ENCODE measurements at regions not wholly inside any gene's neighbourhood (a gene's known extent, or its start where the extent isn't known, plus 50 kb on each side); places are given as distances from the start of the nearest gene placed in this dataset.

DNA sequence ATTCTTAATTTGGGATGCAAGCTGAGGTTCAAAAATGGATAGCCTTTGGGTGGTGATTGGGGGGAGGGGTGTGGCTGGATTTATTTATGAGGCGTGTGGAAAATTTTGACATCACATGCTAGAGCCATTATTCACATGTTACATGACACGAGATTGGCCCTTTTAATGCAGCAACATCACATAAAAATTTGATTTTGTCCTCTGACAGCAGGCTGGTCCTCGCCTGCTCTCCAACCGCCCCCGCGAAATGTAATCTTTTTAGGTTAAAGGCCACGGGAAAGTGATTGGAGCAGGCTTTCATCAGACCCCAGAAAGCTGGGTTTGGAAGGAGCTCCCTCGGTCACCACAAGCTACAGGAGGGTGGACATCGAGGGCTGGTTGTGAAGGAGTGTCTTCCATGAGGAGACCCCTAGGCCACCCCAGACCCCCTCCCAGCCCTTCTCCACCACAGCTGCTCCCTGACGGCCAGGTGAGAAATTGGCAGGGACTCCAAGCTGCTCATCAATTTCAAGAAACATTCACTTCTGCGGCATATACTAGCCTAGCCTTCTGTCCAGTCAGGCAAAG is 502.7 kb upstream of the PSMD7 start:
- in situ Hi-C loops (cut with MboI; ENCODE audit: low sequenced_read_pairs), result no loop called here
- no peak overlapping the region for H2AK9ac ChIP-seq (replicated peaks; ENCODE audit: low read depth, low read length, poor library complexity)
- no peak overlapping the region for H3K9ac ChIP-seq (ENCODE audit: low read depth, low read length)
- H3K4me2 ChIP-seq (ENCODE audit: low read depth, low read length), result no peak overlapping the region
- H2AK5ac ChIP-seq (ENCODE audit: low read depth, low read length), result no peak overlapping the region
- H3K4me3 ChIP-seq (ENCODE audit: insufficient read depth, low read depth, low read length), result no peak overlapping the region
- no peak overlapping the region for H2BK20ac ChIP-seq (ENCODE audit: low read depth, low read length)
- TF ChIP-seq SMC3 (IDR thresholded peaks at IDR 0.05; ENCODE audit: low read depth, low read length) (no peak), RAD21 (IDR thresholded peaks at IDR 0.05; ENCODE audit: low read length) (no peak), MAFK (IDR thresholded peaks at IDR 0.05; ENCODE audit: low read depth, low read length) (no peak), NFE2L2 (IDR thresholded peaks at IDR 0.05; ENCODE audit: low read depth, low read length) (no peak), RCOR1 (IDR thresholded peaks at IDR 0.05; ENCODE audit: insufficient replicate concordance, low read length) (no peak), FOS (IDR thresholded peaks at IDR 0.05; ENCODE audit: low read depth, low read length) (no peak), MXI1 (IDR thresholded peaks at IDR 0.05; ENCODE audit: borderline replicate concordance, low read depth, low read length) (no peak), POLR2A (IDR thresholded peaks at IDR 0.05; ENCODE audit: low read depth, low read length) (no peak), CEBPB (IDR thresholded peaks at IDR 0.05; ENCODE audit: low read depth, low read length) (no peak), BHLHE40 (IDR thresholded peaks at IDR 0.05; ENCODE audit: low read depth, low read length) (no peak), MAZ (IDR thresholded peaks at IDR 0.05; ENCODE audit: borderline replicate concordance, low read depth, low read length) (no peak), CHD1 (IDR thresholded peaks at IDR 0.05; ENCODE audit: low read depth, low read length) (no peak), RFX5 (IDR thresholded peaks at IDR 0.05; ENCODE audit: low read depth, low read length) (no peak)
- TF ChIP-seq, protein P1, sequence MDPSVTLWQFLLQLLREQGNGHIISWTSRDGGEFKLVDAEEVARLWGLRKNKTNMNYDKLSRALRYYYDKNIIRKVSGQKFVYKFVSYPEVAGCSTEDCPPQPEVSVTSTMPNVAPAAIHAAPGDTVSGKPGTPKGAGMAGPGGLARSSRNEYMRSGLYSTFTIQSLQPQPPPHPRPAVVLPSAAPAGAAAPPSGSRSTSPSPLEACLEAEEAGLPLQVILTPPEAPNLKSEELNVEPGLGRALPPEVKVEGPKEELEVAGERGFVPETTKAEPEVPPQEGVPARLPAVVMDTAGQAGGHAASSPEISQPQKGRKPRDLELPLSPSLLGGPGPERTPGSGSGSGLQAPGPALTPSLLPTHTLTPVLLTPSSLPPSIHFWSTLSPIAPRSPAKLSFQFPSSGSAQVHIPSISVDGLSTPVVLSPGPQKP (IDR thresholded peaks at IDR 0.05; ENCODE audit: borderline replicate concordance, low read depth, low read length), result no peak
- TF ChIP-seq, protein P2, sequence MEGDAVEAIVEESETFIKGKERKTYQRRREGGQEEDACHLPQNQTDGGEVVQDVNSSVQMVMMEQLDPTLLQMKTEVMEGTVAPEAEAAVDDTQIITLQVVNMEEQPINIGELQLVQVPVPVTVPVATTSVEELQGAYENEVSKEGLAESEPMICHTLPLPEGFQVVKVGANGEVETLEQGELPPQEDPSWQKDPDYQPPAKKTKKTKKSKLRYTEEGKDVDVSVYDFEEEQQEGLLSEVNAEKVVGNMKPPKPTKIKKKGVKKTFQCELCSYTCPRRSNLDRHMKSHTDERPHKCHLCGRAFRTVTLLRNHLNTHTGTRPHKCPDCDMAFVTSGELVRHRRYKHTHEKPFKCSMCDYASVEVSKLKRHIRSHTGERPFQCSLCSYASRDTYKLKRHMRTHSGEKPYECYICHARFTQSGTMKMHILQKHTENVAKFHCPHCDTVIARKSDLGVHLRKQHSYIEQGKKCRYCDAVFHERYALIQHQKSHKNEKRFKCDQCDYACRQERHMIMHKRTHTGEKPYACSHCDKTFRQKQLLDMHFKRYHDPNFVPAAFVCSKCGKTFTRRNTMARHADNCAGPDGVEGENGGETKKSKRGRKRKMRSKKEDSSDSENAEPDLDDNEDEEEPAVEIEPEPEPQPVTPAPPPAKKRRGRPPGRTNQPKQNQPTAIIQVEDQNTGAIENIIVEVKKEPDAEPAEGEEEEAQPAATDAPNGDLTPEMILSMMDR (conservative IDR thresholded peaks at IDR 0.05; ENCODE audit: low read depth, low read length), result no peak
- TF ChIP-seq, protein P3, sequence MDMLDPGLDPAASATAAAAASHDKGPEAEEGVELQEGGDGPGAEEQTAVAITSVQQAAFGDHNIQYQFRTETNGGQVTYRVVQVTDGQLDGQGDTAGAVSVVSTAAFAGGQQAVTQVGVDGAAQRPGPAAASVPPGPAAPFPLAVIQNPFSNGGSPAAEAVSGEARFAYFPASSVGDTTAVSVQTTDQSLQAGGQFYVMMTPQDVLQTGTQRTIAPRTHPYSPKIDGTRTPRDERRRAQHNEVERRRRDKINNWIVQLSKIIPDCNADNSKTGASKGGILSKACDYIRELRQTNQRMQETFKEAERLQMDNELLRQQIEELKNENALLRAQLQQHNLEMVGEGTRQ (IDR thresholded peaks at IDR 0.05; ENCODE audit: low read depth, low read length), result no peak
- no peaks in the 10 kb centered on the region for H3K27me3 ChIP-seq (ENCODE audit: control insufficient read depth, insufficient read depth, low read length)
- no peak overlapping the region for H3K18ac ChIP-seq (ENCODE audit: low read depth, low read length)
- H2BK120ac ChIP-seq (ENCODE audit: low read depth, low read length), result no peak overlapping the region
- dilution Hi-C loops (cut with HindIII; ENCODE audit: low sequenced_read_pairs, unreplicated experiment), result no loop called here
- H2AFZ ChIP-seq (replicated peaks; ENCODE audit: low read length, poor library complexity), result no peak overlapping the region
- H3K9me3 ChIP-seq (ENCODE audit: control insufficient read depth, insufficient read depth, low read length), result peaks cover 8% of the 10 kb centered on the region; the same call in 1 of the 2 replicates
- no peak overlapping the region for H3K23ac ChIP-seq (ENCODE audit: low read depth, low read length)
- H4K5ac ChIP-seq (ENCODE audit: low read depth, low read length), result no peak overlapping the region
- H2BK5ac ChIP-seq (ENCODE audit: low read depth, low read length, poor library complexity, severe bottlenecking), result no peak overlapping the region
- intact Hi-C loops (cut with micrococcal nuclease), result no loop called here
- H2BK15ac ChIP-seq (ENCODE audit: low read depth, low read length), result no peak overlapping the region
- no peak overlapping the region for H3K4ac ChIP-seq (ENCODE audit: low read depth, low read length)
- ChIA-PET POLR2A (ENCODE audit: unreplicated experiment) (no interaction called here), CTCF (no interaction called here)
- H3K9me1 ChIP-seq (ENCODE audit: insufficient read depth, low read length), result no peaks in the 10 kb centered on the region
- no peaks in the 10 kb centered on the region for H3K4me1 ChIP-seq (ENCODE audit: control insufficient read depth, insufficient read depth, low read length)
- H3K56ac ChIP-seq (ENCODE audit: extremely low read depth, insufficient read depth, low read length), result no peak overlapping the region
- no peak overlapping the region for H3K14ac ChIP-seq (replicated peaks; ENCODE audit: low read depth, low read length)
- no peaks in the 10 kb centered on the region for H4K20me1 ChIP-seq (ENCODE audit: insufficient read depth, low read length)
- no peak overlapping the region for H4K91ac ChIP-seq (ENCODE audit: insufficient read depth, low read depth, low read length)
- H3K36me3 ChIP-seq (ENCODE audit: control insufficient read depth, insufficient read depth, low read length), result no peaks in the 10 kb centered on the region
- H3K27ac ChIP-seq (ENCODE audit: insufficient read depth, low read length), result no peak overlapping the region
- no peaks in the 10 kb centered on the region for H3K79me1 ChIP-seq (ENCODE audit: low read depth in 1 of 2, low read length in 2 of 2)
- no peak overlapping the region for H4K8ac ChIP-seq (ENCODE audit: low read depth in 2 of 2, low read length in 2 of 2)
- no TSS peak for BruUV-seq (replicated peaks)
- DNase-seq, result no peak
- WGBS, 2 experiments (ENCODE audit: extremely low coverage in 2 of 2, insufficient read length in 1 of 2), result no CpG with 5 or more reads among the region's 11 CpGs
- no peak for ATAC-seq (ENCODE audit: low read depth)
